ENCODE measurements at regions not wholly inside any gene's neighbourhood (a gene's known extent, or its start where the extent isn't known, plus 50 kb on each side); places are given as distances from the start of the nearest gene placed in this dataset.

GRCh38 chr21:34305605-34306604, 57.9 kb upstream of the KCNE2 start:
- Histone ChIP-seq H3K9ac (no peak overlapping the region), H3K79me2 (no peaks in the 10 kb centered on the region), H3K36me3 (ENCODE audit: control insufficient read depth, insufficient read depth, low read length) (no peaks in the 10 kb centered on the region), H3K27ac (no peak overlapping the region), H3K4me1 (no peaks in the 10 kb centered on the region), H3K9me3 (ENCODE audit: control insufficient read depth, low read length) (no peaks in the 10 kb centered on the region), H2AFZ (no peak overlapping the region), H3K27me3 (ENCODE audit: control insufficient read depth, insufficient read depth, low read length) (no peaks in the 10 kb centered on the region), H3K4me2 (ENCODE audit: low read length) (no peak overlapping the region), H3K4me3 (ENCODE audit: low read depth, low read length) (no peak overlapping the region)
- no peak for TF ChIP-seq CTCF (IDR thresholded peaks at IDR 0.05)

GRCh38 chr21:34307991-34308532, 55.7 kb upstream of the KCNE2 start:
- Histone ChIP-seq H3K4me1 (no peaks in the 10 kb centered on the region), H3K79me2 (no peaks in the 10 kb centered on the region), H3K4me3 (ENCODE audit: low read depth, low read length) (no peak overlapping the region), H3K9ac (no peak overlapping the region), H3K36me3 (ENCODE audit: control insufficient read depth, insufficient read depth, low read length) (no peaks in the 10 kb centered on the region), H3K4me2 (ENCODE audit: low read length) (no peak overlapping the region), H3K27me3 (ENCODE audit: control insufficient read depth, insufficient read depth, low read length) (no peaks in the 10 kb centered on the region), H3K27ac (no peak overlapping the region), H2AFZ (no peak overlapping the region), H3K9me3 (ENCODE audit: control insufficient read depth, low read length) (no peaks in the 10 kb centered on the region)
- no peak for TF ChIP-seq CTCF (IDR thresholded peaks at IDR 0.05)

- Histone ChIP-seq H3K4me2 (ENCODE audit: low read length) (no peak overlapping the region), H3K9me3 (ENCODE audit: control insufficient read depth, low read length) (no peaks in the 10 kb centered on the region), H3K9ac (no peak overlapping the region), H3K27ac (no peak overlapping the region), H3K27me3 (ENCODE audit: control insufficient read depth, insufficient read depth, low read length) (no peaks in the 10 kb centered on the region), H3K4me1 (no peaks in the 10 kb centered on the region), H3K4me3 (ENCODE audit: low read depth, low read length) (no peak overlapping the region), H2AFZ (no peak overlapping the region), H3K79me2 (no peaks in the 10 kb centered on the region), H3K36me3 (ENCODE audit: control insufficient read depth, insufficient read depth, low read length) (no peaks in the 10 kb centered on the region)
- no peak for TF ChIP-seq CTCF (IDR thresholded peaks at IDR 0.05)
Measured at GRCh38 chr21:34311561-34312330, 52.1 kb upstream of the KCNE2 start.

- no peaks in the 10 kb centered on the region for H3K27me3 ChIP-seq (ENCODE audit: control insufficient read depth, insufficient read depth, low read length)
- H3K9ac ChIP-seq, result no peak overlapping the region
- no peak overlapping the region for H2AFZ ChIP-seq
- no peaks in the 10 kb centered on the region for H3K79me2 ChIP-seq
- no peaks in the 10 kb centered on the region for H3K36me3 ChIP-seq (ENCODE audit: control insufficient read depth, insufficient read depth, low read length)
- no peak overlapping the region for H3K4me2 ChIP-seq (ENCODE audit: low read length)
- H3K4me3 ChIP-seq (ENCODE audit: low read depth, low read length), result no peak overlapping the region
- H3K27ac ChIP-seq, result no peak overlapping the region
- H3K9me3 ChIP-seq (ENCODE audit: control insufficient read depth, low read length), result no peaks in the 10 kb centered on the region
- no peak for TF ChIP-seq CTCF (IDR thresholded peaks at IDR 0.05)
- no peaks in the 10 kb centered on the region for H3K4me1 ChIP-seq
Measured at GRCh38 chr21:34313116-34313515, 50.7 kb upstream of the KCNE2 start.
